T-helper 17 cell (primary cell): ENCODE measurements at regions not wholly inside any gene's neighbourhood (a gene's known extent, or its start where the extent isn't known, plus 50 kb on each side); places are given as distances from the start of the nearest gene placed in this dataset.

ENCODE experiments used
- ATAC-seq: fragments of 150-1000 bp; cut with Tn5 transposase; 2 replicates; pipeline ENCODE4 v1.10.0; 2021; ENCODE audit warnings: mild to moderate bottlenecking, moderate library complexity
- DNase-seq, 3 donors: peaks; one replicate each; pipeline versions ENCODE4 v3.0.0 to v3.0.0-alpha.2; 2020 to 2021
- H3K9me3 ChIP-seq: one replicate; pipeline ENCODE4 v1.7.0; 2013; ENCODE audit warnings: low read length, mild to moderate bottlenecking; ENCODE audit not compliant: control insufficient read depth, poor library complexity, severe bottlenecking
- H3K27ac Mint-ChIP-seq: one replicate; pipeline ENCODE4 v1.8.0; 2022; ENCODE audit warnings: mild to moderate bottlenecking, moderate library complexity, mixed read lengths
- H3K27me3 Mint-ChIP-seq: one replicate; pipeline ENCODE4 v1.8.0; 2022; ENCODE audit warnings: mixed read lengths
- H3K36me3 Mint-ChIP-seq: one replicate; pipeline ENCODE4 v1.8.0; 2022; ENCODE audit warnings: low read depth, mixed read lengths
- H3K4me1 Mint-ChIP-seq: one replicate; pipeline ENCODE4 v1.8.0; 2022; ENCODE audit warnings: mild to moderate bottlenecking, mixed read lengths
- H3K4me3 Mint-ChIP-seq: one replicate; pipeline ENCODE4 v1.8.0; 2022; ENCODE audit warnings: mild to moderate bottlenecking, moderate library complexity, mixed read lengths

- H3K4me1 Mint-ChIP-seq: no peaks in the 10 kb centered on the region
- no peak overlapping the region for H3K27ac Mint-ChIP-seq
- no peaks in the 10 kb centered on the region for H3K9me3 ChIP-seq
- DNase-seq: no peak
- ATAC-seq: no peak
- H3K4me3 Mint-ChIP-seq: no peak overlapping the region
- H3K36me3 Mint-ChIP-seq: no peaks in the 10 kb centered on the region
- H3K27me3 Mint-ChIP-seq: no peaks in the 10 kb centered on the region
Measured at GRCh38 chr15:95929232-95929846, 401.2 kb upstream of the NR2F2 start.

GRCh38 chr15:95930659-95931375 lies 399.7 kb upstream of the NR2F2 start:
- no peaks in the 10 kb centered on the region for H3K27me3 Mint-ChIP-seq
- H3K9me3 ChIP-seq: no peaks in the 10 kb centered on the region
- H3K36me3 Mint-ChIP-seq: no peaks in the 10 kb centered on the region
- DNase-seq (no peak), ATAC-seq (no peak)
- H3K4me3 Mint-ChIP-seq: no peak overlapping the region
- no peaks in the 10 kb centered on the region for H3K4me1 Mint-ChIP-seq
- no peak overlapping the region for H3K27ac Mint-ChIP-seq

GRCh38 chr15:95931619-95932018 lies 398.9 kb upstream of the NR2F2 start:
- H3K36me3 Mint-ChIP-seq: no peaks in the 10 kb centered on the region
- no peaks in the 10 kb centered on the region for H3K4me1 Mint-ChIP-seq
- no peak overlapping the region for H3K4me3 Mint-ChIP-seq
- no peaks in the 10 kb centered on the region for H3K27me3 Mint-ChIP-seq
- DNase-seq (no peak), ATAC-seq (no peak)
- no peaks in the 10 kb centered on the region for H3K9me3 ChIP-seq
- H3K27ac Mint-ChIP-seq: no peak overlapping the region

GRCh38 chr15:95932141-95932540 lies 398.4 kb upstream of the NR2F2 start:
- Mint-ChIP-seq H3K36me3 (no peaks in the 10 kb centered on the region), H3K27me3 (no peaks in the 10 kb centered on the region), H3K27ac (no peak overlapping the region), H3K4me1 (no peaks in the 10 kb centered on the region), H3K4me3 (no peak overlapping the region)
- ATAC-seq: no peak
- no peak for DNase-seq
- H3K9me3 ChIP-seq: no peaks in the 10 kb centered on the region

- Mint-ChIP-seq H3K36me3 (no peaks in the 10 kb centered on the region), H3K27me3 (no peaks in the 10 kb centered on the region), H3K4me1 (no peaks in the 10 kb centered on the region), H3K27ac (no peak overlapping the region), H3K4me3 (no peak overlapping the region)
- H3K9me3 ChIP-seq: no peaks in the 10 kb centered on the region
- ATAC-seq: no peak
- no peak for DNase-seq
Measured at GRCh38 chr15:95932676-95933075, 397.8 kb upstream of the NR2F2 start.

- H3K9me3 ChIP-seq: no peaks in the 10 kb centered on the region
- Mint-ChIP-seq H3K4me1 (no peaks in the 10 kb centered on the region), H3K36me3 (no peaks in the 10 kb centered on the region), H3K27me3 (no peaks in the 10 kb centered on the region), H3K4me3 (no peak overlapping the region), H3K27ac (no peak overlapping the region)
- DNase-seq: no peak
- ATAC-seq: no peak
Measured at GRCh38 chr15:95935852-95936251, 394.6 kb upstream of the NR2F2 start.

- DNase-seq: no peak
- ATAC-seq: no peak
- Mint-ChIP-seq H3K27me3 (no peaks in the 10 kb centered on the region), H3K27ac (no peak overlapping the region), H3K4me1 (no peaks in the 10 kb centered on the region), H3K36me3 (no peaks in the 10 kb centered on the region), H3K4me3 (no peak overlapping the region)
- H3K9me3 ChIP-seq: no peaks in the 10 kb centered on the region
Measured at GRCh38 chr15:95937128-95937528, 393.4 kb upstream of the NR2F2 start.

- no peak for DNase-seq
- Mint-ChIP-seq H3K27me3 (no peaks in the 10 kb centered on the region), H3K4me1 (no peaks in the 10 kb centered on the region), H3K27ac (no peak overlapping the region), H3K36me3 (no peaks in the 10 kb centered on the region), H3K4me3 (no peak overlapping the region)
- no peaks in the 10 kb centered on the region for H3K9me3 ChIP-seq
- no peak for ATAC-seq
Measured at GRCh38 chr15:95940431-95940985, 390.0 kb upstream of the NR2F2 start.

GRCh38 chr15:95944193-95944592 lies 386.3 kb upstream of the NR2F2 start:
- H3K9me3 ChIP-seq: no peaks in the 10 kb centered on the region
- H3K27ac Mint-ChIP-seq: no peak overlapping the region
- H3K36me3 Mint-ChIP-seq: no peaks in the 10 kb centered on the region
- no peak overlapping the region for H3K4me3 Mint-ChIP-seq
- H3K27me3 Mint-ChIP-seq: no peaks in the 10 kb centered on the region
- no peaks in the 10 kb centered on the region for H3K4me1 Mint-ChIP-seq
- ATAC-seq (no peak), DNase-seq (no peak)

- no peak for ATAC-seq
Measured at GRCh38 chr15:95944661-95945255, 385.7 kb upstream of the NR2F2 start.

GRCh38 chr15:95946241-95946640 lies 384.3 kb upstream of the NR2F2 start:
- DNase-seq (no peak), ATAC-seq (no peak)
- no peaks in the 10 kb centered on the region for H3K9me3 ChIP-seq
- Mint-ChIP-seq H3K4me3 (no peak overlapping the region), H3K4me1 (no peaks in the 10 kb centered on the region), H3K27ac (no peak overlapping the region), H3K27me3 (no peaks in the 10 kb centered on the region), H3K36me3 (no peaks in the 10 kb centered on the region)

More at GRCh38 chr15:95944661-95945255, 385.7 kb upstream of the NR2F2 start:
- H3K27me3 Mint-ChIP-seq: no peaks in the 10 kb centered on the region
- no peaks in the 10 kb centered on the region for H3K4me1 Mint-ChIP-seq
- H3K9me3 ChIP-seq: no peaks in the 10 kb centered on the region
- no peak overlapping the region for H3K4me3 Mint-ChIP-seq
- DNase-seq: no peak
- H3K27ac Mint-ChIP-seq: no peak overlapping the region
- H3K36me3 Mint-ChIP-seq: no peaks in the 10 kb centered on the region

- no peaks in the 10 kb centered on the region for H3K4me1 Mint-ChIP-seq
Measured at GRCh38 chr15:95946926-95947325, 383.6 kb upstream of the NR2F2 start.

GRCh38 chr15:95948411-95948810 lies 382.1 kb upstream of the NR2F2 start:
- H3K9me3 ChIP-seq: no peaks in the 10 kb centered on the region
- H3K27me3 Mint-ChIP-seq: no peaks in the 10 kb centered on the region

More at GRCh38 chr15:95946926-95947325, 383.6 kb upstream of the NR2F2 start:
- ATAC-seq (no peak), DNase-seq (no peak)
- H3K27me3 Mint-ChIP-seq: no peaks in the 10 kb centered on the region
- no peaks in the 10 kb centered on the region for H3K36me3 Mint-ChIP-seq
- no peak overlapping the region for H3K4me3 Mint-ChIP-seq
- H3K9me3 ChIP-seq: no peaks in the 10 kb centered on the region
- H3K27ac Mint-ChIP-seq: no peak overlapping the region

More at GRCh38 chr15:95948411-95948810, 382.1 kb upstream of the NR2F2 start:
- DNase-seq: no peak
- no peak for ATAC-seq
- no peaks in the 10 kb centered on the region for H3K4me1 Mint-ChIP-seq
- no peak overlapping the region for H3K27ac Mint-ChIP-seq
- H3K4me3 Mint-ChIP-seq: no peak overlapping the region
- H3K36me3 Mint-ChIP-seq: no peaks in the 10 kb centered on the region
